OCI-LY1 (cell line): ENCODE measurements at regions not wholly inside any gene's neighbourhood (a gene's known extent, or its start where the extent isn't known, plus 50 kb on each side); places are given as distances from the start of the nearest gene placed in this dataset.

ENCODE experiments used
- EZH2 ChIP-seq: fragments of 200-600 bp; sonication (generic), shearing (Covaris generic); IDR thresholded peaks from 2 replicates; pipeline ENCODE4 v1.8.0; 2017; ENCODE audit warnings: borderline replicate concordance, mixed run types, mild to moderate bottlenecking, antibody characterized with exemption, low read length, moderate library complexity, mixed read lengths
- TF ChIP-seq, protein P1 (sequence below): fragments of 200-600 bp; sonication (generic), shearing (Covaris generic); IDR thresholded peaks from 2 replicates; pipeline ENCODE4 v1.5.1; 2017; ENCODE audit warnings: mild to moderate bottlenecking, antibody characterized with exemption, low read length, moderate library complexity, mixed read lengths

DNA sequence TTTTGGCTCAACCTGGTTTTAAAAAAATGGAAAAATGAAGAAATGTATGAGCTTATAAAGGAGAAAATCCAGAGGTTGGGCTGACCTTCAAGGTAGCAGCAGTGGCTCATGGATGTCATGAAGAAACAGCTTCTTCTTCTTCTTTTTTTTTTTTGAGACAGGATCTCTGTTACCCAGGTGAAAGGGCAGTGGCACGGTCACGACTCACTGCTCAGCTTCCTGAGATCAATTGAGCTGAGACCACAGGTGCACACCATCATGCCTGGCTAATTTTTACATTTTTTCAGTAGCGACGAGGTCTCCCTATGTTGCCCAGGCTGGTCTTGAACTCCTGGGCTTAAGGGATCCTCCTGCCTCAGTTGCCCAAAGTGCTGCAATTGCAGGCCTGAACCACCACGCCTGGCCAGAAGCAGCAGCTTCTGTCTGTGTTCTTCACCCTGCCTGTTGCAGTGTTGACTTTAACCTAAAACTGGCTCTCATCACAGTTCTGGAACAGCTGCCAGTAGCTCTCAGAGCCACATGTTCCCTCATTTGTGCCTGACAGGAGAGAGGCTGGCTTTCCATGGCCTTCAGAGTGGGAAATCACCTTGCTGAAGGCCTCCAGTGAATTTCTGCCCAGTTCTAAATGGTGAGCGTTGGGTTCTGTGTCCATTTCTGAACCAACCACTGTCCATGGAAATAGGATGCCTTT lies 117.7 kb downstream of the PFKFB3 start:
- TF ChIP-seq, protein P1, sequence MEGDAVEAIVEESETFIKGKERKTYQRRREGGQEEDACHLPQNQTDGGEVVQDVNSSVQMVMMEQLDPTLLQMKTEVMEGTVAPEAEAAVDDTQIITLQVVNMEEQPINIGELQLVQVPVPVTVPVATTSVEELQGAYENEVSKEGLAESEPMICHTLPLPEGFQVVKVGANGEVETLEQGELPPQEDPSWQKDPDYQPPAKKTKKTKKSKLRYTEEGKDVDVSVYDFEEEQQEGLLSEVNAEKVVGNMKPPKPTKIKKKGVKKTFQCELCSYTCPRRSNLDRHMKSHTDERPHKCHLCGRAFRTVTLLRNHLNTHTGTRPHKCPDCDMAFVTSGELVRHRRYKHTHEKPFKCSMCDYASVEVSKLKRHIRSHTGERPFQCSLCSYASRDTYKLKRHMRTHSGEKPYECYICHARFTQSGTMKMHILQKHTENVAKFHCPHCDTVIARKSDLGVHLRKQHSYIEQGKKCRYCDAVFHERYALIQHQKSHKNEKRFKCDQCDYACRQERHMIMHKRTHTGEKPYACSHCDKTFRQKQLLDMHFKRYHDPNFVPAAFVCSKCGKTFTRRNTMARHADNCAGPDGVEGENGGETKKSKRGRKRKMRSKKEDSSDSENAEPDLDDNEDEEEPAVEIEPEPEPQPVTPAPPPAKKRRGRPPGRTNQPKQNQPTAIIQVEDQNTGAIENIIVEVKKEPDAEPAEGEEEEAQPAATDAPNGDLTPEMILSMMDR, result no peak
- TF ChIP-seq EZH2, result no peak
